HL-60 (cell line): ENCODE measurements at regions not wholly inside any gene's neighbourhood (a gene's known extent, or its start where the extent isn't known, plus 50 kb on each side); places are given as distances from the start of the nearest gene placed in this dataset.
"Not testable (repeated sequence)": the region's sequence is repeated elsewhere in the genome, so short reads cannot be mapped to it uniquely, and the experiment has no call there.

Experiments used
- DNase-seq, 2 experiments: peaks; one replicate each; pipeline ENCODE4 v3.0.0-alpha.2; 2010 to 2020; ENCODE audit warnings: low read depth in 1 of 2, low spot score in 1 of 2
- H3K27ac ChIP-seq: fragments of 250-450 bp; sonication (Bioruptor Pico); replicated peaks from 2 replicates; pipeline ENCODE4 v1.5.1; 2020; ENCODE audit warnings: mild to moderate bottlenecking, moderate library complexity
- H3K27me3 ChIP-seq: fragments of 250-450 bp; sonication (Bioruptor Pico); 2 replicates; pipeline ENCODE4 v1.5.1; 2021; ENCODE audit warnings: mild to moderate bottlenecking, moderate library complexity; ENCODE audit not compliant: insufficient read depth, poor library complexity, severe bottlenecking
- H3K4me3 ChIP-seq: replicated peaks from 2 replicates; pipeline ENCODE4 v1.5.1; 2011; ENCODE audit warnings: mild to moderate bottlenecking, control low read depth, low read length; ENCODE audit not compliant: insufficient read depth
- CTCF ChIP-seq: IDR thresholded peaks from one replicate; pipeline ENCODE4 v1.5.1; 2011; ENCODE audit warnings: low read length, control low read depth, inconsistent platforms; ENCODE audit not compliant: insufficient read depth
- GABPA ChIP-seq: IDR thresholded peaks from 2 replicates; pipeline ENCODE4 v1.6.1; 2012; ENCODE audit warnings: low read depth
- POLR2AphosphoS5 ChIP-seq: IDR thresholded peaks from 2 replicates; pipeline ENCODE4 v1.6.1; 2012; ENCODE audit warnings: low read depth
- REST ChIP-seq: IDR thresholded peaks from 2 replicates; pipeline ENCODE4 v1.6.1; 2012; ENCODE audit warnings: low read depth; ENCODE audit not compliant: insufficient replicate concordance
- SPI1 ChIP-seq: IDR thresholded peaks from 2 replicates; pipeline ENCODE4 v1.6.1; 2012; ENCODE audit warnings: low read depth, mild to moderate bottlenecking, borderline replicate concordance

GRCh38 chr1:116847688-116848531 is 61.8 kb upstream of the PTGFRN start:
- TF ChIP-seq REST (no peak), SPI1 (no peak), CTCF (no peak), POLR2AphosphoS5 (no peak), GABPA (no peak)
- Histone ChIP-seq H3K27ac (no peak overlapping the region), H3K4me3 (no peak overlapping the region), H3K27me3 (no peaks in the 10 kb centered on the region)
- no peak for DNase-seq

DNA sequence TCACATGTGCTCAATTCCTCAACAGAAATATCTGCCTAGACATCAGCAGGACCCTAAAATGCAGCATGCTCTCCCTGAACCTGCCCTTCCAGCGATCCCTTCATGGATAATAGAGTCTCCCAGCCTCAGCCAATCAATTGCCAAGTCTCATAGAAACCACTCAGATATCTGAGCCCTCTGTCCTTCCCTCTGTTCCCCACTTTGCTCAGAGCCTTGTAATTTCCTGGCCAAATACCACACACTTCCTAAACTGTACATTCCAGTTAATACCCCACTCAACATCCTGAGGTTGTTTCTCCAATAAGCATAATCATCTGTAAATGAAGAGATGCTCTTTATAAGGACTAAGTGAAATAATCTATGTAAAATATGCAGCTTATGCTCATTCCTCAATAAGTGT is 59.3 kb upstream of the PTGFRN start:
- TF ChIP-seq SPI1 = no peak
- TF ChIP-seq GABPA = no peak
- TF ChIP-seq POLR2AphosphoS5 = no peak
- TF ChIP-seq REST = no peak
- TF ChIP-seq CTCF = no peak
- no peak for DNase-seq
- no peaks in the 10 kb centered on the region for H3K27me3 ChIP-seq
- H3K27ac ChIP-seq = no peak overlapping the region
- no peak overlapping the region for H3K4me3 ChIP-seq

DNA sequence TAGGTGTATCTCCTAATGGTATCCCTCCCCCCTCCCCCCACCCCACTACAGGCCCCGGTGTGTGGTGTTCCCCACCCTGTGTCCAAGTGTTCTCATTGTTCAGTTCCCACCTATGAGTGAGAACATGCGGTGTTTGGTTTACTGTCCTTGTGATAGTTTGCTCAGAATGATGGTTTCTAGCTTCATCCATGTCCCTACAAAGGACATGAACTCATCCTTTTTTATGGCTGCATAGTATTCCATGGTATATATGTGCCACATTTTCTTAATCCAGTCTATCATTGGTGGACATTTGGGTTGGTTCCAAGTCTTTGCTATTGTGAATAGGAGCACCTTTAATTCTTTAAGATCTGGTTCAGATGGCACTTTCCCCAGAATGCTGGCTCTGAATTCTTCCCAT is 58.5 kb upstream of the PTGFRN start:
- not testable (repeated sequence) for H3K4me3 ChIP-seq, H3K27me3 ChIP-seq, H3K27ac ChIP-seq, DNase-seq

DNA sequence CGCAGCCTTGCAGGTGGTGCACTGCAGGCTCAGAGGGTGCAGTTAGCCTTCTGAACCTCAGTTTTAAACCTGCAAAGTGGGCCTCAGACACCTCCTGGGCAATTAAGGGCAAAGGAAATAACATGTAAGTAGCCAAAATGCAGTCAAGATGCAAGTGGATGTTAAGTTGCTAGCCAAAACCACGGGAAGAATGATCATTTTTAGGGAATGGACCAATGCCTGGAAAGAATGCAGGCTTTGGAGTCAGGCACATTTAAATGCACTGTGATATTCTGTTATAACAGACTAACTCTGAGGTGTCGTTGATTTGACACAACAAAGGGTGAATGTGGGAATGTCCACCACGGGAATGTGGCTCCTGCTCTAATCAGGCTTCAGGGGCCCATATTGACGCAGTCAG is 57.9 kb upstream of the PTGFRN start:
- TF ChIP-seq REST = no peak
- H3K27ac ChIP-seq = no peak overlapping the region
- no peak for DNase-seq
- no peak overlapping the region for H3K4me3 ChIP-seq
- H3K27me3 ChIP-seq = no peaks in the 10 kb centered on the region
